ENCODE measurements at regions not wholly inside any gene's neighbourhood (a gene's known extent, or its start where the extent isn't known, plus 50 kb on each side); places are given as distances from the start of the nearest gene placed in this dataset.

DNA sequence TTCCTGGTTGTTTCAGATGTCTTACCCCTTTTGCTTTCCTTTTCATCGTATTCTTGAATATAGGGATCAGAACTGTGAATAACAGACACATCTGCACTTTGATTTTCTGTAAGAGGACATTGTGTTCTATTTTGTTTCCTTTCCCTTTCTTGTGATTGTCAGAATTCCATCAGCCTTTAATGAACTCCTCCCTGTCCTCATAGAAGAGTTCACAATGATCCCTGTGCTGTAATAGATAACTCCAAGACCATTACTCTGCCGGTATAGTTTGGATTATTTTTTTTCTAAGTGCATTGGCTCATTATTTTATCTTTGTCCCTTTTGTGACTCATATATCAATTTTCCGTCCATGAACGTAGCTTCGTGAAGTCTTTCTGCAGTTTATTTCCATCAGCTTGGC is 59.7 kb upstream of the PRDM8 start:
- no peaks in the 10 kb centered on the region for H3K27me3 ChIP-seq
- 47 to 57% (median 52%) methylated on average over 5 of the region's 5 CpGs for WGBS, 4 donors
- no peaks in the 10 kb centered on the region for H3K4me1 ChIP-seq (replicated peaks in 1 of 2)
- DNase-seq, result no peak
- H3K27ac ChIP-seq, result no peak overlapping the region
- no peak overlapping the region for H3K4me3 ChIP-seq
- no peak for TF ChIP-seq POLR2A (IDR thresholded peaks at IDR 0.05)
- TF ChIP-seq, protein P1, sequence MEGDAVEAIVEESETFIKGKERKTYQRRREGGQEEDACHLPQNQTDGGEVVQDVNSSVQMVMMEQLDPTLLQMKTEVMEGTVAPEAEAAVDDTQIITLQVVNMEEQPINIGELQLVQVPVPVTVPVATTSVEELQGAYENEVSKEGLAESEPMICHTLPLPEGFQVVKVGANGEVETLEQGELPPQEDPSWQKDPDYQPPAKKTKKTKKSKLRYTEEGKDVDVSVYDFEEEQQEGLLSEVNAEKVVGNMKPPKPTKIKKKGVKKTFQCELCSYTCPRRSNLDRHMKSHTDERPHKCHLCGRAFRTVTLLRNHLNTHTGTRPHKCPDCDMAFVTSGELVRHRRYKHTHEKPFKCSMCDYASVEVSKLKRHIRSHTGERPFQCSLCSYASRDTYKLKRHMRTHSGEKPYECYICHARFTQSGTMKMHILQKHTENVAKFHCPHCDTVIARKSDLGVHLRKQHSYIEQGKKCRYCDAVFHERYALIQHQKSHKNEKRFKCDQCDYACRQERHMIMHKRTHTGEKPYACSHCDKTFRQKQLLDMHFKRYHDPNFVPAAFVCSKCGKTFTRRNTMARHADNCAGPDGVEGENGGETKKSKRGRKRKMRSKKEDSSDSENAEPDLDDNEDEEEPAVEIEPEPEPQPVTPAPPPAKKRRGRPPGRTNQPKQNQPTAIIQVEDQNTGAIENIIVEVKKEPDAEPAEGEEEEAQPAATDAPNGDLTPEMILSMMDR (IDR thresholded peaks at IDR 0.05), result no peak
- H3K9me3 ChIP-seq (replicated peaks in 1 of 3), result no peaks in the 10 kb centered on the region
- intact Hi-C loops (cut with DNase I), result no loop called here
- H3K36me3 ChIP-seq (replicated peaks in 1 of 2), result no peaks in the 10 kb centered on the region

DNA sequence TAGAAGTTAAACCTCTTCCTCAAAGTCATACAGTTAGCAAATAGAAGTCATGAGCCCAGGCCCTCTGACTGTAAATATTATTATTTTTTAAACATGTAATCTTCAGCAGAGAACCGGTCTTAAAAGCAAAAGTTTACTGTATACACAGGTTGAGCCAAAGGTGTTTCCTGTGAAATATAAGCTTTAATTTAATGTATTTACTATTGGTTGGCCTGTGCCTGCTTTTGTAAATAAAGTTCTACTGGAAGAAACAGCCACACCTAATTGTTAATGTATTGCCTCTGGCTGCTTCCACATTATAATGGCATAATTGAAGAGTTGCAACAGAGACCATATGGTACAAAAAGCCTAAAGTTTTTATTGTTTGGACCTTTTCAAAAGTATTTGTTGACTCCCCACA is 61.0 kb upstream of the PRDM8 start:
- TF ChIP-seq POLR2A (IDR thresholded peaks at IDR 0.05), result no peak
- TF ChIP-seq, protein P1 (IDR thresholded peaks at IDR 0.05), result no peak
- Histone ChIP-seq H3K27ac (no peak overlapping the region), H3K9me3 (replicated peaks in 1 of 3) (no peaks in the 10 kb centered on the region), H3K27me3 (no peaks in the 10 kb centered on the region), H3K36me3 (replicated peaks in 1 of 2) (no peaks in the 10 kb centered on the region), H3K4me1 (replicated peaks in 1 of 2) (no peaks in the 10 kb centered on the region), H3K4me3 (no peak overlapping the region)
- intact Hi-C loops (cut with DNase I), result no loop called here
- DNase-seq, result no peak
- 82 to 92% (median 83%) methylated on average over 1 of the region's 1 CpG for WGBS, 4 donors

DNA sequence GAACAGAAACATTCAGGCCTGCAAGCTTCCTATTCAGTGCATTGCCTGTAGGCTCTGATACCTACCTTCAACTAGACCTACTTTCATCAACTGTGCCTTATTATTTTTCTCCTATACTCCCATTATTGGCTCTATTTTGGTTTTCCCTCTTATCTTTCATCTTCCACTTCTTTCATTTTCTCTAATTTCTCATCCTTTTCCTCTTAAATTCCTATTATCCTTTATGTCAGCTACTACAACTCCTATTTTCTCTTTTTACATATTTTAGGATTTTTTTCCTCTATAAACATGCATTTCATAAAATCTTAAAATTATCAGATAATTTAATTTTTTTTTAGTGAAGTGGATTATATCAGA is 61.6 kb upstream of the PRDM8 start:
- no peaks in the 10 kb centered on the region for H3K36me3 ChIP-seq (replicated peaks in 1 of 2)
- no peak for DNase-seq
- no peaks in the 10 kb centered on the region for H3K27me3 ChIP-seq
- TF ChIP-seq, protein P1 (IDR thresholded peaks at IDR 0.05), result no peak
- TF ChIP-seq POLR2A (IDR thresholded peaks at IDR 0.05), result no peak
- no peaks in the 10 kb centered on the region for H3K9me3 ChIP-seq (replicated peaks in 1 of 3)
- intact Hi-C loops (cut with DNase I), result no loop called here
- H3K4me1 ChIP-seq (replicated peaks in 1 of 2), result no peaks in the 10 kb centered on the region
- H3K27ac ChIP-seq, result no peak overlapping the region
- H3K4me3 ChIP-seq, result no peak overlapping the region

DNA sequence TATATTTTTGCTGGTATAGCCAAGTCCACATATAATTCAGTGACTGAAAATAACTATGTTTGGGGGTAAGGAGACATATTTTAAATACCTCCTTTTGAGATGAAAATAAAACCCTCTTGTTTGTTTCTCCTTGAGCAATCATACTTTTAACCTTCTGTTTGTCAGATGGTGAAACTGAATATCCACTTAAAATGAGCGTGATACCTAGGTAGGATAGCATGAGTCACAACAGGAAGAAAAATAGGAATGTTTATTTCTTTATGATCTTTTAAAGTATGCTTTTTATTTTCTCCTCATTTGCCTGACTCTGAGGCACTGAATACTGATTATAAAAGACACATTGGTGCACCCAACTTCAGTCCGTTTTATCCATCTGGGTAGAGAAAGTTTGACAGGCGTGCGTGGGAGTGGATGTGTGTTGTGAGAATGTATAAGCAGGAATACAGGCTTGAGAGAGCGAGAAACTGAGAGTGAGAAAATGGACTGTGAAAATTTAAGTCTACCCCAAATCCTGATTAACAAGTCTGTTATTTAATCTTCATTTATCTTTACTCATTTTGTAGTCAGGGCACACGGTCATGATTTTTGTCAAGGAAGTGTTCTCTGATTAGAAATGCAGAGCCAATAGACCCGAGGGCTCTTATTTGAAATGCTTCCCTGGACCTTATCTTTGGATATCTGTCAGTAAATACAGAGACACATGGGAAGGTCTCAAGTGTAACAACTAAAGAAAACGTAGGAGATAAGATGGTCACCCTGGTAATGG is 62.1 kb upstream of the ANTXR2 start:
- TF ChIP-seq, protein P1 (IDR thresholded peaks at IDR 0.05), result no peak
- no peak for TF ChIP-seq POLR2A (IDR thresholded peaks at IDR 0.05)
- Histone ChIP-seq H3K27me3 (no peaks in the 10 kb centered on the region), H3K36me3 (replicated peaks in 1 of 2) (no peaks in the 10 kb centered on the region), H3K4me1 (replicated peaks in 1 of 2) (no peaks in the 10 kb centered on the region), H3K4me3 (no peak overlapping the region), H3K27ac (no peak overlapping the region), H3K9me3 (replicated peaks in 1 of 3) (no peaks in the 10 kb centered on the region)
- WGBS, 4 donors, result 74 to 80% (median 77%) methylated on average over 8 of the region's 8 CpGs
- DNase-seq, result no peak
- intact Hi-C loops (cut with DNase I), result no loop called here

All from adrenal gland (tissue), 9 donors.